Neuronal stem cell (in vitro differentiated cells): ENCODE measurements at regions not wholly inside any gene's neighbourhood (a gene's known extent, or its start where the extent isn't known, plus 50 kb on each side); places are given as distances from the start of the nearest gene placed in this dataset.
A peak's percentile ranks its signal among the peaks of the same experiment; 100 is the strongest.

Experiments
- DNase-seq: peaks from one replicate; pipeline ENCODE4 v3.0.0-alpha.2; 2013; ENCODE audit warnings: low spot score
- H2AFZ ChIP-seq: one replicate; pipeline ENCODE4 v1.6.1; 2013; ENCODE audit warnings: mild to moderate bottlenecking, low read length, inconsistent platforms
- H2AK5ac ChIP-seq: 2 replicates; pipeline ENCODE4 v1.6.1; 2013; ENCODE audit warnings: low read depth, mild to moderate bottlenecking, inconsistent platforms, low read length, moderate library complexity, mixed read lengths
- H2BK120ac ChIP-seq: 2 replicates; pipeline ENCODE4 v1.6.1; 2013; ENCODE audit warnings: low read depth, mild to moderate bottlenecking, inconsistent platforms, low read length, moderate library complexity, mixed read lengths
- H2BK12ac ChIP-seq: one replicate; pipeline ENCODE4 v1.6.1; 2013; ENCODE audit warnings: low read length, inconsistent platforms
- H2BK15ac ChIP-seq: 2 replicates; pipeline ENCODE4 v1.6.1; 2013; ENCODE audit warnings: mild to moderate bottlenecking, low read length, inconsistent platforms, mixed read lengths
- H2BK5ac ChIP-seq: one replicate; pipeline ENCODE4 v1.6.1; 2013; ENCODE audit warnings: inconsistent platforms, mild to moderate bottlenecking, low read length, moderate library complexity
- H3K14ac ChIP-seq: one replicate; pipeline ENCODE4 v1.6.1; 2013; ENCODE audit warnings: low read length, inconsistent platforms
- H3K18ac ChIP-seq: 2 replicates; pipeline ENCODE4 v1.6.1; 2013; ENCODE audit warnings: low read length, inconsistent platforms
- H3K23ac ChIP-seq: 2 replicates; pipeline ENCODE4 v1.6.1; 2013; ENCODE audit warnings: low read depth, mild to moderate bottlenecking, mixed read lengths, low read length, inconsistent platforms; ENCODE audit not compliant: poor library complexity
- H3K27ac ChIP-seq: replicated peaks from 3 replicates; pipeline ENCODE4 v1.5.1; 2013; ENCODE audit warnings: low read length, inconsistent platforms
- H3K27me3 ChIP-seq, 3 experiments: 2 replicates each; pipeline ENCODE4 v1.6.1; 2013; ENCODE audit warnings: low read length in 3 of 3, mild to moderate bottlenecking in 2 of 3, inconsistent platforms in 1 of 3, low read depth in 1 of 3, mixed read lengths in 1 of 3, moderate library complexity in 1 of 3; ENCODE audit not compliant: control insufficient read depth in 3 of 3, insufficient read depth in 3 of 3
- H3K36me3 ChIP-seq, 2 donors: replicated peaks in 1 of 2; 2 replicates each; pipeline ENCODE4 v1.6.1; 2013; ENCODE audit warnings: low read length in 2 of 2; ENCODE audit not compliant: control insufficient read depth in 2 of 2, insufficient read depth in 2 of 2
- H3K4ac ChIP-seq: 2 replicates; pipeline ENCODE4 v1.6.1; 2013; ENCODE audit warnings: inconsistent platforms, mild to moderate bottlenecking, low read length, moderate library complexity
- H3K4me1 ChIP-seq, 2 donors: 1 replicate in 1 of 2; 2 replicates in 1 of 2; pipeline ENCODE4 v1.6.1; 2013; ENCODE audit warnings: low read length in 2 of 2, low read depth in 1 of 2; ENCODE audit not compliant: control insufficient read depth in 2 of 2, insufficient read depth in 1 of 2
- H3K4me2 ChIP-seq: one replicate; pipeline ENCODE4 v1.6.1; 2013; ENCODE audit warnings: mild to moderate bottlenecking, low read length, inconsistent platforms; ENCODE audit not compliant: insufficient read depth, poor library complexity, severe bottlenecking
- H3K4me3 ChIP-seq, 2 donors: 2 replicates each; pipeline ENCODE4 v1.5.1; 2013; ENCODE audit warnings: low read length in 2 of 2, mild to moderate bottlenecking in 2 of 2, inconsistent platforms in 1 of 2, moderate library complexity in 1 of 2
- H3K79me1 ChIP-seq: one replicate; pipeline ENCODE4 v1.6.1; 2013; ENCODE audit warnings: low read depth, mild to moderate bottlenecking, inconsistent platforms, low read length, moderate library complexity
- H3K9ac ChIP-seq: one replicate; pipeline ENCODE4 v1.6.1; 2013; ENCODE audit warnings: mild to moderate bottlenecking, low read depth, low read length, inconsistent platforms; ENCODE audit not compliant: poor library complexity
- H3K9me3 ChIP-seq, 2 donors: replicated peaks in 1 of 2; 2 replicates each; pipeline versions ENCODE3 to v1.6.1; 2013; ENCODE audit warnings: low read length in 2 of 2, mild to moderate bottlenecking in 2 of 2, inconsistent platforms in 1 of 2, low read depth in 1 of 2, mixed read lengths in 1 of 2, moderate library complexity in 1 of 2; ENCODE audit not compliant: control insufficient read depth in 2 of 2, insufficient read depth in 1 of 2
- H4K8ac ChIP-seq: one replicate; pipeline ENCODE4 v1.6.1; 2013; ENCODE audit warnings: low read depth, mild to moderate bottlenecking, inconsistent platforms, low read length, moderate library complexity
- H4K91ac ChIP-seq: one replicate; pipeline ENCODE4 v1.6.1; 2013; ENCODE audit warnings: low read length, low read depth, mild to moderate bottlenecking, inconsistent platforms; ENCODE audit not compliant: poor library complexity
- WGBS, 2 donors: extraction: QIAGEN DNeasy Blood & Tissue Kit; methylation state at CpG; one replicate each; pipeline ENCODE4 v1.1.7; 2013; ENCODE audit warnings: missing lambda C conversion rate in 2 of 2, mixed read lengths in 1 of 2; ENCODE audit not compliant: insufficient read length in 2 of 2, insufficient replicate concordance in 1 of 2; ENCODE audit errors: extremely low coverage in 2 of 2; 5-methylcytosine and 5-hydroxymethylcytosine counted together

- no CpG with 5 or more reads among the region's 5 CpGs for WGBS, 2 donors
Measured at GRCh38 chr5:125006011-125006685, 259.7 kb upstream of the ZNF608 start.

GRCh38 chr5:125010356-125010755, 263.9 kb upstream of the ZNF608 start:
- Histone ChIP-seq H3K27ac (no peak overlapping the region), H3K9me3 (no peaks in the 10 kb centered on the region), H3K36me3 (no peaks in the 10 kb centered on the region), H3K27me3 (no peaks in the 10 kb centered on the region), H4K91ac (no peak overlapping the region), H3K4me3 (no peak overlapping the region), H2AFZ (peak overlapping the region; percentile 27), H2BK15ac (no peak overlapping the region), H2BK5ac (no peak overlapping the region), H3K18ac (no peak overlapping the region), H2BK120ac (no peak overlapping the region), H3K4me2 (no peak overlapping the region), H3K14ac (no peak overlapping the region), H2BK12ac (no peak overlapping the region), H3K4me1 (peaks cover 11 to 40% of the 10 kb centered on the region in 2 donors), H3K23ac (no peak overlapping the region), H2AK5ac (no peak overlapping the region), H3K4ac (no peak overlapping the region), H3K79me1 (no peaks in the 10 kb centered on the region), H3K9ac (no peak overlapping the region), H4K8ac (no peak overlapping the region)
- no peak for DNase-seq
- no CpG with 5 or more reads among the region's 7 CpGs for WGBS, 2 donors

More at GRCh38 chr5:125006011-125006685, 259.7 kb upstream of the ZNF608 start:
- DNase-seq = peak; percentile 69
- Histone ChIP-seq H3K4me1 (peaks cover 10 to 58% of the 10 kb centered on the region in 2 donors), H3K23ac (no peak overlapping the region), H4K91ac (no peak overlapping the region), H3K27ac (peak overlapping the region; percentile 70), H3K9me3 (no peaks in the 10 kb centered on the region), H2BK5ac (no peak overlapping the region), H3K27me3 (no peaks in the 10 kb centered on the region), H2AFZ (no peak overlapping the region), H2BK12ac (no peak overlapping the region), H2BK120ac (no peak overlapping the region), H3K4ac (no peak overlapping the region), H3K18ac (no peak overlapping the region), H3K4me3 (no peak overlapping the region), H3K36me3 (no peaks in the 10 kb centered on the region), H3K4me2 (no peak overlapping the region), H4K8ac (no peak overlapping the region), H2BK15ac (no peak overlapping the region), H3K14ac (no peak overlapping the region), H2AK5ac (no peak overlapping the region), H3K9ac (no peak overlapping the region), H3K79me1 (no peaks in the 10 kb centered on the region)

GRCh38 chr5:125011014-125011413, 264.6 kb upstream of the ZNF608 start:
- H3K27me3 ChIP-seq = no peaks in the 10 kb centered on the region
- peak overlapping the region; percentile 4 for H2AFZ ChIP-seq
- H4K91ac ChIP-seq = no peak overlapping the region
- H2BK120ac ChIP-seq = no peak overlapping the region
- H2BK12ac ChIP-seq = no peak overlapping the region
- H3K36me3 ChIP-seq = no peaks in the 10 kb centered on the region
- peak overlapping the region; percentile 6 for H3K18ac ChIP-seq
- no peak overlapping the region for H2AK5ac ChIP-seq
- peaks cover 11 to 33% of the 10 kb centered on the region in 2 donors for H3K4me1 ChIP-seq
- WGBS, 2 donors = no CpG with 5 or more reads among the region's 5 CpGs
- H3K4me2 ChIP-seq = no peak overlapping the region
- H3K4ac ChIP-seq = no peak overlapping the region
- no peak overlapping the region for H3K14ac ChIP-seq
- no peaks in the 10 kb centered on the region for H3K79me1 ChIP-seq
- no peaks in the 10 kb centered on the region for H3K9me3 ChIP-seq
- no peak overlapping the region for H3K4me3 ChIP-seq
- no peak overlapping the region for H2BK15ac ChIP-seq
- H4K8ac ChIP-seq = no peak overlapping the region
- no peak overlapping the region for H3K23ac ChIP-seq
- H2BK5ac ChIP-seq = no peak overlapping the region
- H3K27ac ChIP-seq = no peak overlapping the region
- H3K9ac ChIP-seq = no peak overlapping the region
- no peak for DNase-seq

DNA sequence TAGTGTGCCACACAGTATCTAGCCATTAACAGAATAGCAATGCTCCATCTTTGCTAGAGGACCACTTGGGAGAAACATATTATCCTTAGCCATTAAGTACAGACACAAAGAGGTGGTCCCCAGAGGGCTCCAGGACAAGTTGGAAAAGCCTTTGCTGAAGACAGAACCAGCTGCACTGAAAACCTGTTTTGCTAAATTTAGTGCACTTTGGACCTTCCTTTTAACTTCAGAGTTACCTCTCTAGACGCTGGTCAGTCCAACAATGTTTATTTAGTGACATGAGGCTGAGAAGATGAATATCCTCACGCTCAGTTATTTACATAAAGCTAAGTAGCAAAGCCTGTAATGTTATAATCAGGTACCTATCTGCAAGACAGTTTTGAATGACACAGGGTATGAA, 265.0 kb upstream of the ZNF608 start:
- H2AK5ac ChIP-seq = no peak overlapping the region
- no peak overlapping the region for H3K4me2 ChIP-seq
- H2AFZ ChIP-seq = peak overlapping the region; percentile 4
- H2BK120ac ChIP-seq = no peak overlapping the region
- DNase-seq = no peak
- H3K4ac ChIP-seq = no peak overlapping the region
- no CpG with 5 or more reads among the region's 2 CpGs for WGBS, 2 donors
- no peak overlapping the region for H3K9ac ChIP-seq
- no peak overlapping the region for H4K91ac ChIP-seq
- no peak overlapping the region for H3K14ac ChIP-seq
- H3K27me3 ChIP-seq = no peaks in the 10 kb centered on the region
- H3K9me3 ChIP-seq = no peaks in the 10 kb centered on the region
- peak overlapping the region; percentile 6 for H3K18ac ChIP-seq
- no peak overlapping the region for H2BK12ac ChIP-seq
- H3K4me1 ChIP-seq = peaks cover 11 to 31% of the 10 kb centered on the region in 2 donors
- H4K8ac ChIP-seq = no peak overlapping the region
- H3K23ac ChIP-seq = no peak overlapping the region
- H3K36me3 ChIP-seq = no peaks in the 10 kb centered on the region
- H3K27ac ChIP-seq = no peak overlapping the region
- H2BK15ac ChIP-seq = no peak overlapping the region
- H2BK5ac ChIP-seq = no peak overlapping the region
- H3K4me3 ChIP-seq = no peak overlapping the region
- H3K79me1 ChIP-seq = no peaks in the 10 kb centered on the region
